ENCODE measurements at regions not wholly inside any gene's neighbourhood (a gene's known extent, or its start where the extent isn't known, plus 50 kb on each side); places are given as distances from the start of the nearest gene placed in this dataset.

GRCh38 chr1:188240772-188241406 is 1412.1 kb downstream of the PLA2G4A start:
- H3K4me3 ChIP-seq, result no peak overlapping the region
- no peak for DNase-seq
- H3K9me3 ChIP-seq (ENCODE audit: control insufficient read depth in 4 of 4, insufficient read depth in 3 of 4, low read length in 3 of 4), result no peaks in the 10 kb centered on the region
- no peaks in the 10 kb centered on the region for H3K36me3 ChIP-seq (ENCODE audit: control insufficient read depth in 4 of 4, insufficient read depth in 4 of 4, low read length in 4 of 4)
- no peak for ATAC-seq (ENCODE audit: insufficient read depth, low FRiP score)
- no peak overlapping the region for H3K9ac ChIP-seq (ENCODE audit: insufficient read depth in 1 of 2, low read length in 2 of 2)
- no peak for TF ChIP-seq CTCF (IDR thresholded peaks at IDR 0.05; ENCODE audit: control extremely low read depth, extremely low read depth)
- H3K4me1 ChIP-seq (ENCODE audit: control insufficient read depth in 5 of 5, insufficient read depth in 5 of 5, low read length in 5 of 5), result no peaks in the 10 kb centered on the region
- no peak overlapping the region for H3K27ac ChIP-seq (ENCODE audit: low read depth in 1 of 2, low read length in 1 of 2)
- no peaks in the 10 kb centered on the region for H3K27me3 ChIP-seq (ENCODE audit: control insufficient read depth in 3 of 3, insufficient read depth in 3 of 3, low read length in 2 of 3)
- WGBS, 2 donors, result 65 to 76% methylated on average over 3 of the region's 3 CpGs

- no peaks in the 10 kb centered on the region for H3K4me1 ChIP-seq (ENCODE audit: control insufficient read depth in 5 of 5, insufficient read depth in 5 of 5, low read length in 5 of 5)
- no peaks in the 10 kb centered on the region for H3K36me3 ChIP-seq (ENCODE audit: control insufficient read depth in 4 of 4, insufficient read depth in 4 of 4, low read length in 4 of 4)
- 66 to 74% methylated on average over 4 of the region's 4 CpGs for WGBS, 2 donors
- H3K4me3 ChIP-seq, result no peak overlapping the region
- no peak overlapping the region for H3K27ac ChIP-seq (ENCODE audit: low read depth in 1 of 2, low read length in 1 of 2)
- ATAC-seq (ENCODE audit: insufficient read depth, low FRiP score) (no peak), DNase-seq (no peak)
- H3K27me3 ChIP-seq (ENCODE audit: control insufficient read depth in 3 of 3, insufficient read depth in 3 of 3, low read length in 2 of 3), result no peaks in the 10 kb centered on the region
- H3K9me3 ChIP-seq (ENCODE audit: control insufficient read depth in 4 of 4, insufficient read depth in 3 of 4, low read length in 3 of 4), result no peaks in the 10 kb centered on the region
- H3K9ac ChIP-seq (ENCODE audit: insufficient read depth in 1 of 2, low read length in 2 of 2), result no peak overlapping the region
- TF ChIP-seq CTCF (IDR thresholded peaks at IDR 0.05; ENCODE audit: control extremely low read depth, extremely low read depth), result no peak
Measured at GRCh38 chr1:188241629-188242028, 1412.9 kb downstream of the PLA2G4A start.

- WGBS, 2 donors, result 54 to 77% methylated on average over 3 of the region's 3 CpGs
- H3K27ac ChIP-seq (ENCODE audit: low read depth in 1 of 2, low read length in 1 of 2), result no peak overlapping the region
- no peaks in the 10 kb centered on the region for H3K9me3 ChIP-seq (ENCODE audit: control insufficient read depth in 4 of 4, insufficient read depth in 3 of 4, low read length in 3 of 4)
- H3K27me3 ChIP-seq (ENCODE audit: control insufficient read depth in 3 of 3, insufficient read depth in 3 of 3, low read length in 2 of 3), result no peaks in the 10 kb centered on the region
- no peaks in the 10 kb centered on the region for H3K36me3 ChIP-seq (ENCODE audit: control insufficient read depth in 4 of 4, insufficient read depth in 4 of 4, low read length in 4 of 4)
- no peak for ATAC-seq (ENCODE audit: insufficient read depth, low FRiP score)
- DNase-seq, result no peak
- no peak for TF ChIP-seq CTCF (IDR thresholded peaks at IDR 0.05; ENCODE audit: control extremely low read depth, extremely low read depth)
- H3K4me3 ChIP-seq, result no peak overlapping the region
- H3K4me1 ChIP-seq (ENCODE audit: control insufficient read depth in 5 of 5, insufficient read depth in 5 of 5, low read length in 5 of 5), result no peaks in the 10 kb centered on the region
- H3K9ac ChIP-seq (ENCODE audit: insufficient read depth in 1 of 2, low read length in 2 of 2), result no peak overlapping the region
Measured at GRCh38 chr1:188243456-188243855, 1414.7 kb downstream of the PLA2G4A start.

- DNase-seq, result no peak
- H3K4me3 ChIP-seq, result no peak overlapping the region
- no peak overlapping the region for H3K27ac ChIP-seq (ENCODE audit: low read depth in 1 of 2, low read length in 1 of 2)
- no peak for ATAC-seq (ENCODE audit: insufficient read depth, low FRiP score)
- H3K9me3 ChIP-seq (ENCODE audit: control insufficient read depth in 4 of 4, insufficient read depth in 3 of 4, low read length in 3 of 4), result no peaks in the 10 kb centered on the region
- H3K36me3 ChIP-seq (ENCODE audit: control insufficient read depth in 4 of 4, insufficient read depth in 4 of 4, low read length in 4 of 4), result no peaks in the 10 kb centered on the region
- no peaks in the 10 kb centered on the region for H3K27me3 ChIP-seq (ENCODE audit: control insufficient read depth in 3 of 3, insufficient read depth in 3 of 3, low read length in 2 of 3)
- 84 to 92% methylated on average over 1 of the region's 1 CpG for WGBS, 2 donors
- TF ChIP-seq CTCF (IDR thresholded peaks at IDR 0.05; ENCODE audit: control extremely low read depth, extremely low read depth), result no peak
- no peaks in the 10 kb centered on the region for H3K4me1 ChIP-seq (ENCODE audit: control insufficient read depth in 5 of 5, insufficient read depth in 5 of 5, low read length in 5 of 5)
- H3K9ac ChIP-seq (ENCODE audit: insufficient read depth in 1 of 2, low read length in 2 of 2), result no peak overlapping the region
Measured at GRCh38 chr1:188244681-188245080, 1415.9 kb downstream of the PLA2G4A start.
